Prostate gland (tissue), 2 donors: ENCODE measurements at regions not wholly inside any gene's neighbourhood (a gene's known extent, or its start where the extent isn't known, plus 50 kb on each side); places are given as distances from the start of the nearest gene placed in this dataset.

Source experiments
- POLR2A ChIP-seq: fragments of 450-650 bp; IDR thresholded peaks from one replicate; pipeline ENCODE4 v1.6.1; 2016; ENCODE audit warnings: antibody characterized with exemption, mild to moderate bottlenecking
- POLR2AphosphoS5 ChIP-seq: sonication (generic); formaldehyde crosslinking; IDR thresholded peaks from one replicate; pipeline ENCODE4 v1.6.1; 2017; ENCODE audit warnings: antibody characterized with exemption
- TF ChIP-seq, protein P1 (sequence below), 4 experiments: fragments of 200-600 bp in 2 of 4; fragments of 450-650 bp in 2 of 4; sonication (generic) in 2 of 4; IDR thresholded peaks; 1 replicate in 3 of 4; 2 replicates in 1 of 4; pipeline ENCODE4 v1.5.1; 2016 to 2019; ENCODE audit warnings: antibody characterized with exemption in 4 of 4, mild to moderate bottlenecking in 2 of 4, moderate library complexity in 2 of 4

DNA sequence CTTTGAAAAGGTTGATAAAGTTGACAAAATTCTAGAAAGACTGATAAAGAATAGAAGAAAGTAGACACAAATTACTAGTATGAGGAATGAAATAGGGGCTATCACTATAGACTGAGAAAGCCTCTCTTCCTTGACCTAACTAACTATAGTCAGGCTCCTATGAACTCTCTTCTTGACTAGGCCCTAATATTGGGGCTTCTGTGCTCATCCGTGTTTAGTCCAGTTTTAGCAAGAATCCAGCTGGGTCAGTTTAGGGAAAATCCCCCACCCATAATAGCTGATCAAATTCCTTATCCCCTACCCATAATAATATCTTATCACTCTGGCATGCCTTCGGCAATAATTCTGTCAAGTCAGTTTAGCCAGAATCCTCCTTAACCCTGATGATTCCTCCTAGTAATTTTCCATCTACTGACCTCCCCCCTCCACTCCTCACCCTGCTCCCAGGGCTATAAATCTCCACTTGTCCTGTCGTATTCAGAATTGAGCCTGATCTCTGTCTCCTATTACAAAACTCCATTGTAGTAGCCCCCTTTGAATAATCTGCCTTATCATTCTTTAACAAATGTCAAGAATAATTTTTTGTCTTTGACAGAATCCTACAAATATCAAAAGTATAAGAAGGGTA, 138.1 kb downstream of the TFAP2A start:
- TF ChIP-seq, protein P1, sequence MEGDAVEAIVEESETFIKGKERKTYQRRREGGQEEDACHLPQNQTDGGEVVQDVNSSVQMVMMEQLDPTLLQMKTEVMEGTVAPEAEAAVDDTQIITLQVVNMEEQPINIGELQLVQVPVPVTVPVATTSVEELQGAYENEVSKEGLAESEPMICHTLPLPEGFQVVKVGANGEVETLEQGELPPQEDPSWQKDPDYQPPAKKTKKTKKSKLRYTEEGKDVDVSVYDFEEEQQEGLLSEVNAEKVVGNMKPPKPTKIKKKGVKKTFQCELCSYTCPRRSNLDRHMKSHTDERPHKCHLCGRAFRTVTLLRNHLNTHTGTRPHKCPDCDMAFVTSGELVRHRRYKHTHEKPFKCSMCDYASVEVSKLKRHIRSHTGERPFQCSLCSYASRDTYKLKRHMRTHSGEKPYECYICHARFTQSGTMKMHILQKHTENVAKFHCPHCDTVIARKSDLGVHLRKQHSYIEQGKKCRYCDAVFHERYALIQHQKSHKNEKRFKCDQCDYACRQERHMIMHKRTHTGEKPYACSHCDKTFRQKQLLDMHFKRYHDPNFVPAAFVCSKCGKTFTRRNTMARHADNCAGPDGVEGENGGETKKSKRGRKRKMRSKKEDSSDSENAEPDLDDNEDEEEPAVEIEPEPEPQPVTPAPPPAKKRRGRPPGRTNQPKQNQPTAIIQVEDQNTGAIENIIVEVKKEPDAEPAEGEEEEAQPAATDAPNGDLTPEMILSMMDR (IDR thresholded peaks at IDR 0.05) = no peak
- TF ChIP-seq POLR2AphosphoS5 (no peak), POLR2A (no peak)
